ENCODE measurements at regions not wholly inside any gene's neighbourhood (a gene's known extent, or its start where the extent isn't known, plus 50 kb on each side); places are given as distances from the start of the nearest gene placed in this dataset.

GRCh38 chr2:18209934-18210639 lies 331.6 kb downstream of the KCNS3 start:
- no peak overlapping the region for H3K4me3 ChIP-seq (ENCODE audit: low read depth, low read length)
- no peak for TF ChIP-seq CTCF (IDR thresholded peaks at IDR 0.05; ENCODE audit: borderline replicate concordance, insufficient read depth, low read depth, low read length)

GRCh38 chr2:18208956-18209355 lies 330.5 kb downstream of the KCNS3 start:
- H3K4me3 ChIP-seq (ENCODE audit: low read depth, low read length), result no peak overlapping the region
- no peak for TF ChIP-seq CTCF (IDR thresholded peaks at IDR 0.05; ENCODE audit: borderline replicate concordance, insufficient read depth, low read depth, low read length)

- no peak for TF ChIP-seq CTCF (IDR thresholded peaks at IDR 0.05; ENCODE audit: borderline replicate concordance, insufficient read depth, low read depth, low read length)
- no peak overlapping the region for H3K4me3 ChIP-seq (ENCODE audit: low read depth, low read length)
These were observed 322.3 kb downstream of the KCNS3 start for GRCh38 chr2:18200771-18201170.

GRCh38 chr2:18198677-18199076 lies 320.2 kb downstream of the KCNS3 start:
- no peak overlapping the region for H3K4me3 ChIP-seq (ENCODE audit: low read depth, low read length)
- no peak for TF ChIP-seq CTCF (IDR thresholded peaks at IDR 0.05; ENCODE audit: borderline replicate concordance, insufficient read depth, low read depth, low read length)

GRCh38 chr2:18194161-18194560 lies 315.7 kb downstream of the KCNS3 start:
- TF ChIP-seq CTCF (IDR thresholded peaks at IDR 0.05; ENCODE audit: borderline replicate concordance, insufficient read depth, low read depth, low read length), result no peak
- H3K4me3 ChIP-seq (ENCODE audit: low read depth, low read length), result no peak overlapping the region

- no peak overlapping the region for H3K4me3 ChIP-seq (ENCODE audit: low read depth, low read length)
- no peak for TF ChIP-seq CTCF (IDR thresholded peaks at IDR 0.05; ENCODE audit: borderline replicate concordance, insufficient read depth, low read depth, low read length)
These were observed 308.5 kb downstream of the KCNS3 start for GRCh38 chr2:18186816-18187613.

- no peak overlapping the region for H3K4me3 ChIP-seq (ENCODE audit: low read depth, low read length)
- TF ChIP-seq CTCF (IDR thresholded peaks at IDR 0.05; ENCODE audit: borderline replicate concordance, insufficient read depth, low read depth, low read length), result no peak
These were observed 304.4 kb downstream of the KCNS3 start for GRCh38 chr2:18182861-18183260.

Data from GM12875 (cell line).